ENCODE measurements at regions not wholly inside any gene's neighbourhood (a gene's known extent, or its start where the extent isn't known, plus 50 kb on each side); places are given as distances from the start of the nearest gene placed in this dataset.
"Not testable (repeated sequence)": the region's sequence is repeated elsewhere in the genome, so short reads cannot be mapped to it uniquely, and the experiment has no call there.

DNA sequence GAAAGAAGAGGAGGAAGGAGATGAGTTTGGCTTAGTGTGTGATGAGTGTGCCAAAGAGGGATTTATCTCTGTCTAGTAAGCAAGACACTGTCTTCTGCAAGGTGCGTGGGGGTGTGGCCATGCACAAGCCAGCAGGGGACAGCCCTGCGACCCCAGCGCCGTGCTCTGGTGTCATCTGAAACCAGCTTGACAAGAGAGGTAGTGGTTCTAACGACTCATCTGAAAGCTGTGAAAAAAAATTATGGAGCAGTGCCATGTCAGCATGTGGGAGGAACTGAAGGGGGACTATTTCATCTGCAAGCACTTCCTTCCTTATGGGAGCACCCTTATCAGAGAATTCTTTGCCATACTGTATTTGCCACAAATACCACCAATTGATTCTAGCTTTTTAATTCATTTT lies 398.6 kb downstream of the PSAT1 start:
- Histone ChIP-seq H4K20me1 (ENCODE audit: insufficient read depth) (no peaks in the 10 kb centered on the region), H3K4me2 (no peak overlapping the region), H3K4me1 (ENCODE audit: low read depth, poor library complexity, severe bottlenecking) (no peaks in the 10 kb centered on the region), H2AFZ (ENCODE audit: low read depth) (no peak overlapping the region), H3K79me2 (ENCODE audit: insufficient read depth, low read depth) (no peaks in the 10 kb centered on the region), H3K27ac (no peak overlapping the region), H3K4me3 (IDR thresholded peaks at IDR 0.05; ENCODE audit: insufficient read depth, low read depth, low read length) (no peak overlapping the region), H3K9ac (no peak overlapping the region), H3K27me3 (ENCODE audit: insufficient read depth, low read depth) (no peaks in the 10 kb centered on the region), H3K36me3 (ENCODE audit: insufficient read depth) (no peaks in the 10 kb centered on the region)
- TF ChIP-seq, protein P1, sequence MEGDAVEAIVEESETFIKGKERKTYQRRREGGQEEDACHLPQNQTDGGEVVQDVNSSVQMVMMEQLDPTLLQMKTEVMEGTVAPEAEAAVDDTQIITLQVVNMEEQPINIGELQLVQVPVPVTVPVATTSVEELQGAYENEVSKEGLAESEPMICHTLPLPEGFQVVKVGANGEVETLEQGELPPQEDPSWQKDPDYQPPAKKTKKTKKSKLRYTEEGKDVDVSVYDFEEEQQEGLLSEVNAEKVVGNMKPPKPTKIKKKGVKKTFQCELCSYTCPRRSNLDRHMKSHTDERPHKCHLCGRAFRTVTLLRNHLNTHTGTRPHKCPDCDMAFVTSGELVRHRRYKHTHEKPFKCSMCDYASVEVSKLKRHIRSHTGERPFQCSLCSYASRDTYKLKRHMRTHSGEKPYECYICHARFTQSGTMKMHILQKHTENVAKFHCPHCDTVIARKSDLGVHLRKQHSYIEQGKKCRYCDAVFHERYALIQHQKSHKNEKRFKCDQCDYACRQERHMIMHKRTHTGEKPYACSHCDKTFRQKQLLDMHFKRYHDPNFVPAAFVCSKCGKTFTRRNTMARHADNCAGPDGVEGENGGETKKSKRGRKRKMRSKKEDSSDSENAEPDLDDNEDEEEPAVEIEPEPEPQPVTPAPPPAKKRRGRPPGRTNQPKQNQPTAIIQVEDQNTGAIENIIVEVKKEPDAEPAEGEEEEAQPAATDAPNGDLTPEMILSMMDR (conservative IDR thresholded peaks at IDR 0.05; ENCODE audit: low read depth, low read length): no peak

DNA sequence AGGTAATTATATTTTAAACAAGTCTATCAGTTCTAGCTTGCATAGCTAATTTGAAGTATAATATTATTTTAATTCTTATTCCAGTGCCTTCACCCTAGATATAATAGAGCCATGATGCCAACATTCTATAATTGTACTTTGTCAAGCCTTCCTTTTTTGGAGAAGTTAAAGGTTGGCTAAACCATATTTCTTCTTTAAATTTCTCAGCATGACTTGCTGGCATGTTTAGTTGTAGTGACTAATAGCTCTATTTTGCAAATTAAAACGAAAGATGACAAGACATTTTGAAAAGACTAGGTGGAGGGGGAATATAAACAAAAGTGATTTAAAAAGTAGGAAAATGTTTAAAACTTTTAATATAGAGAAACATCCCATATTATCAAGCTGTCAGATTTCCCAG lies 400.7 kb downstream of the PSAT1 start:
- H3K9ac ChIP-seq: no peak overlapping the region
- H3K27me3 ChIP-seq (ENCODE audit: insufficient read depth, low read depth): no peaks in the 10 kb centered on the region
- H3K4me3 ChIP-seq (IDR thresholded peaks at IDR 0.05; ENCODE audit: insufficient read depth, low read depth, low read length): no peak overlapping the region
- no peaks in the 10 kb centered on the region for H3K79me2 ChIP-seq (ENCODE audit: insufficient read depth, low read depth)
- no peaks in the 10 kb centered on the region for H3K4me1 ChIP-seq (ENCODE audit: low read depth, poor library complexity, severe bottlenecking)
- H3K36me3 ChIP-seq (ENCODE audit: insufficient read depth): no peaks in the 10 kb centered on the region
- no peak overlapping the region for H3K27ac ChIP-seq
- TF ChIP-seq, protein P1 (conservative IDR thresholded peaks at IDR 0.05; ENCODE audit: low read depth, low read length): no peak
- no peaks in the 10 kb centered on the region for H4K20me1 ChIP-seq (ENCODE audit: insufficient read depth)
- H3K4me2 ChIP-seq: no peak overlapping the region
- no peak overlapping the region for H2AFZ ChIP-seq (ENCODE audit: low read depth)

DNA sequence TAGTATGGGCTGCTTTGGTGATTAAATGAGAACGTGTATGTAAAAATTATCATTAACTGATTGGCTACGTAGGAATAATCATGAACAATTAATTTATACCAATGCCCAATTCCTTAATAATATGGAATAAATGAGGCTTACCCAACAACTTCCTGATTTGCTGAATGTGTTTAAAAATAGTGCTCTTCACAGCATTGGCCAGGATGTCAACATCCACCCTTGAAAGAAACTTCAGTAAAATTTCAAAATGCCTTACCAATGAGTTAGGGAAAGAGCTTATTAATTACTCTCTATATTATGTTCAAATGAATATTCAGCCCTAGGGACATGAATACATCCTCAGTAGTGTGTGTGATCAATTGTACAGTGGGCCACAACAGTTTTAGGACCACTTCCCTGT lies 401.4 kb downstream of the PSAT1 start:
- Histone ChIP-seq H3K27me3 (ENCODE audit: insufficient read depth, low read depth) (no peaks in the 10 kb centered on the region), H2AFZ (ENCODE audit: low read depth) (no peak overlapping the region), H3K27ac (no peak overlapping the region), H3K4me3 (IDR thresholded peaks at IDR 0.05; ENCODE audit: insufficient read depth, low read depth, low read length) (no peak overlapping the region), H4K20me1 (ENCODE audit: insufficient read depth) (no peaks in the 10 kb centered on the region), H3K36me3 (ENCODE audit: insufficient read depth) (no peaks in the 10 kb centered on the region), H3K4me1 (ENCODE audit: low read depth, poor library complexity, severe bottlenecking) (no peaks in the 10 kb centered on the region), H3K4me2 (no peak overlapping the region), H3K9ac (no peak overlapping the region), H3K79me2 (ENCODE audit: insufficient read depth, low read depth) (no peaks in the 10 kb centered on the region)
- TF ChIP-seq, protein P1 (conservative IDR thresholded peaks at IDR 0.05; ENCODE audit: low read depth, low read length): no peak

DNA sequence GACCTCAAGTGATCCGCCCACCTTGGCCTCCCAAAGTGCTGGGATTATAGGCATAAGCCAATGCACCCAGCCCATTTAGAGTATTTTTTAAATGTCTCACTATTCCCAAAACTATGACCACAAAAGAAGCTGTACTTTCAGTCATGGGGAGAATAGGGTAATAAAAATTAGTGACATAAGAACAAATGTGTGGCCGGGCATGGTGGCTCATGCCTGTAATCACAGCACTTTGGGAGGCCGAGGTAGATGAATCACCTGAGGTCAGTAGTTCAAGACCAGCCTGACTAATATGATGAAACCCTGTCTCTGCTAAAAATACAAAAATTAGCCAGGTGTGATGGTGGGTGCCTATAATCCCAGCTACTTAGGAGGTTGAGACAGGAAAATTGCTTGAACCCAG lies 402.3 kb downstream of the PSAT1 start:
- H3K79me2 ChIP-seq (ENCODE audit: insufficient read depth, low read depth); H3K36me3 ChIP-seq (ENCODE audit: insufficient read depth); H3K4me2 ChIP-seq; H3K27me3 ChIP-seq (ENCODE audit: insufficient read depth, low read depth); H3K9ac ChIP-seq; H3K4me3 ChIP-seq (IDR thresholded peaks at IDR 0.05; ENCODE audit: insufficient read depth, low read depth, low read length); H2AFZ ChIP-seq (ENCODE audit: low read depth); H3K27ac ChIP-seq; H4K20me1 ChIP-seq (ENCODE audit: insufficient read depth); H3K4me1 ChIP-seq (ENCODE audit: low read depth, poor library complexity, severe bottlenecking): not testable (repeated sequence)

DNA sequence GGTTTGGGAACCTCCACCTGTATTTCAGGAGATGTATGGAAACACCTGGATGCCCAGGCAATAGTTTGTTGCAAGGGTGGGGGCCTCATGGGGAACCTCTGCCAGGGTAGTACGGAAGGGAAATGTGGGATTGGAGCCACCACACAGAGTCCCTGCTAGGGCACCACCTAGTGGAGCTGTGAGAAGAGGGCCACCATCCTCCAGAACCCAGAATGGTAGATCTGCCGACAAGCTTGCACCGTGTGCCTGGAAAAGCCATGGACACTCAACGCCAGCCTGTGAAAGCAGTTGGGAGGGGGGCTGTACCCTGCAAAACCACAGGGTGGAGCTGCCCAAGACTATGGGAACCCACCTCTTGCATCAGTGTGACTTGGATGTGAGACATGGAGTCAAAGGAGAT lies 407.2 kb downstream of the PSAT1 start:
- H3K79me2 ChIP-seq (ENCODE audit: insufficient read depth, low read depth); H2AFZ ChIP-seq (ENCODE audit: low read depth); H3K27ac ChIP-seq; H4K20me1 ChIP-seq (ENCODE audit: insufficient read depth); H3K4me2 ChIP-seq; H3K9ac ChIP-seq; H3K36me3 ChIP-seq (ENCODE audit: insufficient read depth); H3K27me3 ChIP-seq (ENCODE audit: insufficient read depth, low read depth); H3K4me3 ChIP-seq (IDR thresholded peaks at IDR 0.05; ENCODE audit: insufficient read depth, low read depth, low read length): not testable (repeated sequence)
- H3K4me1 ChIP-seq (ENCODE audit: low read depth, poor library complexity, severe bottlenecking): peaks cover 25% of the 10 kb centered on the region

All from KMS-11 (cell line).